ENCODE measurements at regions not wholly inside any gene's neighbourhood (a gene's known extent, or its start where the extent isn't known, plus 50 kb on each side); places are given as distances from the start of the nearest gene placed in this dataset.
A peak's percentile ranks its signal among the peaks of the same experiment; 100 is the strongest.

- DNase-seq (ENCODE audit: low spot score) = no peak
Observed at GRCh38 chr5:60185231-60186099, 291.9 kb upstream of the PDE4D start.

- DNase-seq (ENCODE audit: low spot score) = no peak
Observed at GRCh38 chr5:60184606-60185005, 291.1 kb upstream of the PDE4D start.

- DNase-seq (ENCODE audit: low spot score) = no peak
Observed at GRCh38 chr5:60183881-60184280, 290.4 kb upstream of the PDE4D start.

- no peak for DNase-seq (ENCODE audit: low spot score)
Observed at GRCh38 chr5:60178101-60178500, 284.6 kb upstream of the PDE4D start.

GRCh38 chr5:60177596-60177995, 284.1 kb upstream of the PDE4D start:
- DNase-seq (ENCODE audit: low spot score) = no peak

- no peak for DNase-seq (ENCODE audit: low spot score)
Observed at GRCh38 chr5:60173667-60174066, 280.1 kb upstream of the PDE4D start.

GRCh38 chr5:60163762-60164161, 270.2 kb upstream of the PDE4D start:
- no peak for DNase-seq (ENCODE audit: low spot score)

GRCh38 chr5:60162441-60162840, 268.9 kb upstream of the PDE4D start:
- DNase-seq (ENCODE audit: low spot score) = no peak

- no peak for DNase-seq (ENCODE audit: low spot score)
Observed at GRCh38 chr5:60161340-60161934, 267.9 kb upstream of the PDE4D start.

GRCh38 chr5:60149081-60149480, 255.6 kb upstream of the PDE4D start:
- DNase-seq (ENCODE audit: low spot score) = no peak

- DNase-seq (ENCODE audit: low spot score) = no peak
Observed at GRCh38 chr5:60148366-60148765, 254.8 kb upstream of the PDE4D start.

- DNase-seq (ENCODE audit: low spot score) = no peak
Observed at GRCh38 chr5:60147791-60148190, 254.3 kb upstream of the PDE4D start.

GRCh38 chr5:60143942-60144549, 250.5 kb upstream of the PDE4D start:
- no peak for DNase-seq (ENCODE audit: low spot score)

- DNase-seq (ENCODE audit: low spot score) = no peak
Observed at GRCh38 chr5:60141119-60141518, 247.6 kb upstream of the PDE4D start.

- DNase-seq (ENCODE audit: low spot score) = no peak
Observed at GRCh38 chr5:60136841-60137240, 243.3 kb upstream of the PDE4D start.

- DNase-seq (ENCODE audit: low spot score) = no peak
Observed at GRCh38 chr5:60131504-60131903, 238.0 kb upstream of the PDE4D start.

GRCh38 chr5:60125636-60126035, 232.1 kb upstream of the PDE4D start:
- no peak for DNase-seq (ENCODE audit: low spot score)

- DNase-seq (ENCODE audit: low spot score) = no peak
Observed at GRCh38 chr5:60102961-60103693, 209.6 kb upstream of the PDE4D start.

GRCh38 chr5:60101573-60101972, 208.0 kb upstream of the PDE4D start:
- peak; percentile 15 for DNase-seq (ENCODE audit: low spot score)

- no peak for DNase-seq (ENCODE audit: low spot score)
Observed at GRCh38 chr5:60092671-60093422, 199.3 kb upstream of the PDE4D start.

GRCh38 chr5:60086583-60086982, 193.1 kb upstream of the PDE4D start:
- DNase-seq (ENCODE audit: low spot score) = no peak

GRCh38 chr5:60084226-60084625, 190.7 kb upstream of the PDE4D start:
- DNase-seq (ENCODE audit: low spot score) = no peak

Data from putamen (tissue), 1 donor.